PC-9 (cell line): ENCODE measurements at regions not wholly inside any gene's neighbourhood (a gene's known extent, or its start where the extent isn't known, plus 50 kb on each side); places are given as distances from the start of the nearest gene placed in this dataset.
A peak's percentile ranks its signal among the peaks of the same experiment; 100 is the strongest.

ENCODE experiments used
- BruUV-seq: library from RNA; stranded (reverse); fragments of 400-500 nt; replicated peaks from 2 replicates; lab custom pipeline; 2021; lab: Mats Ljungman, UMichigan
- CTCF ChIA-PET: fragments of 300-600 bp; sonication (Branson Sonifier 250); formaldehyde crosslinking; loops from one replicate; lab custom pipeline; 2022; ENCODE audit warnings: antibody characterized with exemption; lab: Charles Lee
- POLR2A ChIA-PET: fragments of 300-600 bp; sonication (Branson Sonifier 250); formaldehyde crosslinking; loops from one replicate; lab custom pipeline; 2022; ENCODE audit warnings: antibody characterized with exemption; ENCODE audit not compliant: unreplicated experiment; lab: Charles Lee
- DNase-seq, 2 experiments: peaks; one replicate each; pipeline versions ENCODE4 v3.0.0 to v3.0.0-alpha.2; 2015 to 2022; ENCODE audit warnings: mixed read lengths in 1 of 2
- H2AFZ ChIP-seq: fragments of 200-600 bp; sonication (generic); 2 replicates; pipeline ENCODE4 v1.8.1; 2017; ENCODE audit warnings: antibody characterized with exemption
- H3F3A ChIP-seq: fragments of 200-600 bp; sonication (generic); 2 replicates; pipeline ENCODE4 v1.8.1; 2017; ENCODE audit warnings: antibody characterized with exemption, mild to moderate bottlenecking, low read depth; ENCODE audit not compliant: insufficient read depth
- H3K27ac ChIP-seq: fragments of 200-600 bp; sonication (generic); 2 replicates; pipeline ENCODE4 v1.6.1; 2016; ENCODE audit warnings: mixed run types
- H3K27me3 ChIP-seq: fragments of 200-600 bp; sonication (generic); 2 replicates; pipeline ENCODE4 v1.6.1; 2016; ENCODE audit warnings: low read depth, mixed run types; ENCODE audit not compliant: insufficient read depth
- H3K36me3 ChIP-seq: fragments of 200-600 bp; sonication (generic); 2 replicates; pipeline ENCODE4 v1.6.1; 2016; ENCODE audit warnings: low read depth, mixed run types
- H3K4me1 ChIP-seq: fragments of 200-600 bp; sonication (generic); replicated peaks from 2 replicates; pipeline ENCODE4 v1.6.1; 2016; ENCODE audit warnings: mixed run types; ENCODE audit not compliant: insufficient read depth
- H3K4me2 ChIP-seq: fragments of 200-600 bp; sonication (generic); 2 replicates; pipeline ENCODE4 v1.6.1; 2017; ENCODE audit warnings: mixed run types
- H3K4me3 ChIP-seq: fragments of 200-600 bp; sonication (generic); 2 replicates; pipeline ENCODE4 v1.6.1; 2016; ENCODE audit warnings: mixed run types
- H3K79me2 ChIP-seq: fragments of 200-600 bp; sonication (generic); 2 replicates; pipeline ENCODE4 v1.6.1; 2017; ENCODE audit warnings: low read depth, mixed run types
- H3K9me2 ChIP-seq: fragments of 200-600 bp; sonication (generic); 2 replicates; pipeline ENCODE4 v1.8.1; 2017; ENCODE audit warnings: mild to moderate bottlenecking; ENCODE audit not compliant: insufficient read depth
- H3K9me3 ChIP-seq: fragments of 200-600 bp; sonication (generic); 2 replicates; pipeline ENCODE4 v1.8.1; 2016; ENCODE audit warnings: low read depth; ENCODE audit not compliant: insufficient read depth
- H4K20me1 ChIP-seq: fragments of 200-600 bp; sonication (generic); 2 replicates; pipeline ENCODE4 v1.8.1; 2017; ENCODE audit not compliant: insufficient read depth
- EZH2 ChIP-seq: fragments of 200-600 bp; sonication (generic); IDR thresholded peaks from 2 replicates; pipeline ENCODE4 v1.8.0; 2017; ENCODE audit warnings: antibody characterized with exemption, low read depth
- intact Hi-C: fragments of 100-400 bp; cut with micrococcal nuclease; formaldehyde crosslinking; loops from one replicate; pipeline ENCODE4 v1.10.0; 2022; ENCODE audit not compliant: unreplicated experiment
- TF ChIP-seq, protein P1 (sequence below): fragments of 200-600 bp; sonication (generic); conservative IDR thresholded peaks from 2 replicates; pipeline ENCODE4 v1.6.1; 2017; ENCODE audit warnings: mixed run types, antibody characterized with exemption, mild to moderate bottlenecking, moderate library complexity

DNA sequence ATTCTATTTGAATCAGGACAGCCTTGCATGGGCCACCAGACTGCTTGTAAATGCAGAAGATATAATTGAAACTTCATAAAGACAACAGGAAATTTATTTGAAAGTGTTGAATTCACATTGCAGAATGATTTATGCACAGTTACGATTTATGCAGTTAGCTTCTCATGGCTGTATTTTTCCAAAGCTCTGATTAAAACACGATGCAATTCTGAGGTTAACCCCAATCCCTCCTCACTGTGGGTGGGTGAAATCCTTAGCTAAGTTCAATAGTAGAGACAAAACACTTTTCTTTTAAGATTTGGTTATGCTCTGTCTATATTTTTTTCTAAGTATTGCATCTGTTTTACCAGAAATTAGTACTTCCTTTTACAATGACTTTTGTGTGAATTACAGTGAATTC is 728.8 kb upstream of the IGFBP3 start:
- 0 out of 2 replicates have a peak overlapping the region, but pooled peaks have one; percentile 46 for H3K4me2 ChIP-seq
- peaks cover 35% of the 10 kb centered on the region for H3K4me1 ChIP-seq
- BruUV-seq = no TSS peak
- H4K20me1 ChIP-seq = no peaks in the 10 kb centered on the region
- no peaks in the 10 kb centered on the region for H3K27me3 ChIP-seq
- H3K79me2 ChIP-seq = no peaks in the 10 kb centered on the region
- DNase-seq = no peak
- H3K4me3 ChIP-seq = no peak overlapping the region
- H3K9me3 ChIP-seq = peaks cover 11% of the 10 kb centered on the region; the same call in 1 of the 2 replicates
- ChIA-PET POLR2A (no interaction called here), CTCF (no interaction called here)
- peaks cover 4% of the 10 kb centered on the region; the same call in 1 of the 2 replicates for H3F3A ChIP-seq
- H3K36me3 ChIP-seq = no peaks in the 10 kb centered on the region
- intact Hi-C loops = loop anchor here (2.0 kb wide), 3 partner anchors 115 to 231 kb away; no protein-coding TSS in a partner anchor
- H3K9me2 ChIP-seq = 0 out of 2 replicates have a peak, but pooled peaks cover 5% of the 10 kb centered on the region
- no peak overlapping the region for H2AFZ ChIP-seq
- H3K27ac ChIP-seq = peak overlapping the region; percentile 96
- TF ChIP-seq EZH2 = no peak
- TF ChIP-seq, protein P1, sequence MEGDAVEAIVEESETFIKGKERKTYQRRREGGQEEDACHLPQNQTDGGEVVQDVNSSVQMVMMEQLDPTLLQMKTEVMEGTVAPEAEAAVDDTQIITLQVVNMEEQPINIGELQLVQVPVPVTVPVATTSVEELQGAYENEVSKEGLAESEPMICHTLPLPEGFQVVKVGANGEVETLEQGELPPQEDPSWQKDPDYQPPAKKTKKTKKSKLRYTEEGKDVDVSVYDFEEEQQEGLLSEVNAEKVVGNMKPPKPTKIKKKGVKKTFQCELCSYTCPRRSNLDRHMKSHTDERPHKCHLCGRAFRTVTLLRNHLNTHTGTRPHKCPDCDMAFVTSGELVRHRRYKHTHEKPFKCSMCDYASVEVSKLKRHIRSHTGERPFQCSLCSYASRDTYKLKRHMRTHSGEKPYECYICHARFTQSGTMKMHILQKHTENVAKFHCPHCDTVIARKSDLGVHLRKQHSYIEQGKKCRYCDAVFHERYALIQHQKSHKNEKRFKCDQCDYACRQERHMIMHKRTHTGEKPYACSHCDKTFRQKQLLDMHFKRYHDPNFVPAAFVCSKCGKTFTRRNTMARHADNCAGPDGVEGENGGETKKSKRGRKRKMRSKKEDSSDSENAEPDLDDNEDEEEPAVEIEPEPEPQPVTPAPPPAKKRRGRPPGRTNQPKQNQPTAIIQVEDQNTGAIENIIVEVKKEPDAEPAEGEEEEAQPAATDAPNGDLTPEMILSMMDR = no peak

DNA sequence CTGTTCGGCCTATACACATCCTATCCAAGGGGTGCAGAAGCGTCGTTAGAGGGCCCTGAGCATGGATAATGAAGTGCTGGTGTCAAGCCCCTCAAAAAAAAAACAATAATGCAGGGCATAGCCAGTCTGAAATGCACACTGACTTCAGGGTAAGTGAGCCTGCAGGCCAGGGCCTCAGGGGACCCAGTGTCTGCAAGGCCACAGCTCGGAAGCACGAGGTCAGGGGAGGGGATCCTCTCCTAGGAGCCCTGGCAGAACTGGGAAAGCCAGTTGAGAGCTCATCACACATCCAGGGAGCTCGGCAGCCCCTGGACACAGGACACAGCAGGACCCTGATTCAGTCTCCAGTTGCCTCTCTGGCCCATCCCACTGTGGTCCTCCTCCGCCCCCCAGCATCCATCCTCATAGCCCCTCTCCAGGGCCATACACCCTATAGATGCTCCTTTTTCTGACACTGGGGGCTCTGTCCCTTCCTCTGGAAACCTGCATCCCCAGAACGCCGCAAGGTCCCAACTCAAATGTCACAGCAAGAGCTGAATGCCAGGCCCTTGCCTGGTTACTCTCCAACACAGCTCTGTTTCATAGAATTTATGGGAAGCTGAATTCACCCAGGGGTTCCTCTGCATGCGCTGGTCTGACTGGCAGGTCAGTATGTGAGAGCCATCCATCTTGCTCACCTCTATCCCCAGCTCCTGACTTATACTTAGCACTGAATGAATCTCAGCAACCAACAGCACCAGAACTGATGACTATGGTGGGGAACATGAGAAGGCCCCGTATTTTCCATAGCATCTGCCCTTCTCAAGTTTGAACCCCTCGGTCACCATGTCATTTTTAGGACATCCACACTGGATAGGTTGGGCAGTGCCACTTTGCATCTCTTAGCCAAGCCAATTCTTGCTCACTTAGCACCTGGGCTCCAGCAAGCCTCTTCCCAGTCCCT is 717.0 kb upstream of the IGFBP3 start:
- no peaks in the 10 kb centered on the region for H3K27me3 ChIP-seq
- intact Hi-C loops = no loop called here
- no TSS peak for BruUV-seq
- no peak overlapping the region for H2AFZ ChIP-seq
- no peak overlapping the region for H3K4me2 ChIP-seq
- H4K20me1 ChIP-seq = no peaks in the 10 kb centered on the region
- no peaks in the 10 kb centered on the region for H3K36me3 ChIP-seq
- H3K4me3 ChIP-seq = no peak overlapping the region
- H3K9me2 ChIP-seq = no peaks in the 10 kb centered on the region
- no peaks in the 10 kb centered on the region for H3F3A ChIP-seq
- H3K9me3 ChIP-seq = no peaks in the 10 kb centered on the region; the same call in 1 of the 2 replicates
- POLR2A ChIA-PET = no interaction called here
- CTCF ChIA-PET = no interaction called here
- H3K4me1 ChIP-seq = peaks cover 2% of the 10 kb centered on the region; the same call in 1 of the 2 replicates
- H3K79me2 ChIP-seq = no peaks in the 10 kb centered on the region
- H3K27ac ChIP-seq = no peak overlapping the region
- DNase-seq = no peak
- TF ChIP-seq EZH2 = no peak
- TF ChIP-seq, protein P1 = no peak

DNA sequence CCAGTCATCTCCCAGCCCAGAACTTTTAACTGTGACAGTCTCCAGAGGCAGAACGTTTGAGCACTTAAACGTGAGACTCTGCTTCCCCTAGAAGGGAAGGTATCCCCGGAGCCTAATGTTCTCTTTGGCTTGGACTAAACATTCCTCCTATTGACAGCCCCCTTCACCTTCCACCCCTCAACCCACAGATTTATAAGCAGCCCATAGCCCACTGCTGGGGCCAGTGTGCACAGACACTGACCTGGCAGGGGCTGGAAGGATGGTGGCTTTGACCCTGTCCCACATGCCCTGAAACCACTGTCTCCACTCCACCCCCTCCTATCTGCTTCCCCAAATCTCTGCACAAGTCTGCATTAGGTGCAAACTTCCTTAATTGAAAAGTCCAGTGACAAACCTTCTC is 715.0 kb upstream of the IGFBP3 start:
- no peak overlapping the region for H2AFZ ChIP-seq
- no peak overlapping the region for H3K27ac ChIP-seq
- H4K20me1 ChIP-seq = no peaks in the 10 kb centered on the region
- ChIA-PET CTCF (no interaction called here), POLR2A (no interaction called here)
- H3K4me3 ChIP-seq = no peak overlapping the region
- H3K4me2 ChIP-seq = no peak overlapping the region
- no peaks in the 10 kb centered on the region for H3K27me3 ChIP-seq
- H3K36me3 ChIP-seq = no peaks in the 10 kb centered on the region
- peaks cover 4% of the 10 kb centered on the region; the same call in 1 of the 2 replicates for H3K4me1 ChIP-seq
- no TSS peak for BruUV-seq
- no peaks in the 10 kb centered on the region for H3F3A ChIP-seq
- no peaks in the 10 kb centered on the region; the same call in 1 of the 2 replicates for H3K9me3 ChIP-seq
- no peaks in the 10 kb centered on the region for H3K9me2 ChIP-seq
- intact Hi-C loops = no loop called here
- no peaks in the 10 kb centered on the region for H3K79me2 ChIP-seq
- no peak for DNase-seq
- no peak for TF ChIP-seq EZH2
- TF ChIP-seq, protein P1 = no peak
